OCI-LY7 (cell line): ENCODE measurements at regions not wholly inside any gene's neighbourhood (a gene's known extent, or its start where the extent isn't known, plus 50 kb on each side); places are given as distances from the start of the nearest gene placed in this dataset.

Experiments used
- BruUV-seq: library from RNA; stranded (reverse); fragments of 400-500 nt; replicated peaks from 2 replicates; lab custom pipeline; 2021; lab: Mats Ljungman, UMichigan
- CTCF ChIA-PET: fragments of 300-600 bp; sonication (Branson Sonifier 250); formaldehyde crosslinking; loops from one replicate; lab custom pipeline; 2022; ENCODE audit warnings: antibody characterized with exemption; ENCODE audit not compliant: unreplicated experiment; lab: Charles Lee
- POLR2A ChIA-PET: fragments of 300-600 bp; sonication (Branson Sonifier 250); formaldehyde crosslinking; loops from one replicate; lab custom pipeline; 2022; ENCODE audit warnings: antibody characterized with exemption; lab: Charles Lee
- DNase-seq: peaks from one replicate; pipeline ENCODE4 v3.0.0-alpha.2; 2015; ENCODE audit warnings: low spot score
- H2AFZ ChIP-seq: fragments of 200-600 bp; sonication (generic), shearing (Covaris generic); 2 replicates; pipeline ENCODE4 v1.6.1; 2014; ENCODE audit warnings: mild to moderate bottlenecking, antibody characterized with exemption, low read length, moderate library complexity
- H3K27ac ChIP-seq: fragments of 200-600 bp; sonication (generic); 2 replicates; pipeline ENCODE4 v1.5.1; 2014; ENCODE audit warnings: mixed run types, low read depth, mild to moderate bottlenecking, moderate library complexity, low read length, inconsistent platforms; ENCODE audit not compliant: poor library complexity, severe bottlenecking
- H3K36me3 ChIP-seq: fragments of 200-600 bp; sonication (generic); 2 replicates; pipeline ENCODE4 v1.6.1; 2014; ENCODE audit warnings: mild to moderate bottlenecking, antibody characterized with exemption, low read length, moderate library complexity, mixed read lengths; ENCODE audit not compliant: insufficient read depth
- H3K4me1 ChIP-seq: fragments of 200-600 bp; sonication (generic); 2 replicates; pipeline ENCODE4 v1.5.1; 2014; ENCODE audit warnings: mild to moderate bottlenecking, low read length; ENCODE audit not compliant: insufficient read depth, poor library complexity, severe bottlenecking
- H3K4me2 ChIP-seq: fragments of 200-600 bp; sonication (generic); 2 replicates; pipeline ENCODE4 v1.6.1; 2014; ENCODE audit warnings: mild to moderate bottlenecking, low read length
- H3K4me3 ChIP-seq: fragments of 200-600 bp; sonication (generic); 2 replicates; pipeline ENCODE4 v1.5.1; 2014; ENCODE audit warnings: mild to moderate bottlenecking, low read depth, low read length; ENCODE audit not compliant: poor library complexity, severe bottlenecking
- H3K79me2 ChIP-seq: fragments of 200-600 bp; sonication (generic); 2 replicates; pipeline ENCODE4 v1.6.1; 2016; ENCODE audit warnings: low read depth, mild to moderate bottlenecking, low read length, moderate library complexity, mixed read lengths; ENCODE audit not compliant: insufficient read depth
- H3K9me2 ChIP-seq: fragments of 200-600 bp; sonication (generic); 2 replicates; pipeline ENCODE4 v1.6.1; 2016; ENCODE audit warnings: mild to moderate bottlenecking, low read length, mixed read lengths; ENCODE audit not compliant: insufficient read depth
- H3K9me3 ChIP-seq: fragments of 200-600 bp; sonication (generic); 2 replicates; pipeline ENCODE4 v1.6.1; 2014; ENCODE audit warnings: mild to moderate bottlenecking, mixed run types, low read length, mixed read lengths
- H4K20me1 ChIP-seq: fragments of 200-600 bp; sonication (generic); 2 replicates; pipeline ENCODE4 v1.6.1; 2014; ENCODE audit warnings: mild to moderate bottlenecking, antibody characterized with exemption, low read length, moderate library complexity, mixed read lengths; ENCODE audit not compliant: insufficient read depth
- CTCF ChIP-seq: fragments of 200-600 bp; sonication (generic); conservative IDR thresholded peaks from 2 replicates; pipeline ENCODE4 v1.5.1; 2014; ENCODE audit warnings: mild to moderate bottlenecking, antibody characterized with exemption, low read length, moderate library complexity, mixed read lengths
- EZH2phosphoT487 ChIP-seq: fragments of 200-600 bp; sonication (generic); IDR thresholded peaks from 2 replicates; pipeline ENCODE4 v1.6.1; 2018; ENCODE audit warnings: low read depth, borderline replicate concordance, mild to moderate bottlenecking, mixed run types, antibody characterized with exemption, low read length, moderate library complexity, mixed read lengths
- intact Hi-C: fragments of 100-400 bp; cut with micrococcal nuclease; formaldehyde crosslinking; loops from one replicate; pipeline ENCODE4 v1.10.0; 2022; ENCODE audit not compliant: unreplicated experiment

DNA sequence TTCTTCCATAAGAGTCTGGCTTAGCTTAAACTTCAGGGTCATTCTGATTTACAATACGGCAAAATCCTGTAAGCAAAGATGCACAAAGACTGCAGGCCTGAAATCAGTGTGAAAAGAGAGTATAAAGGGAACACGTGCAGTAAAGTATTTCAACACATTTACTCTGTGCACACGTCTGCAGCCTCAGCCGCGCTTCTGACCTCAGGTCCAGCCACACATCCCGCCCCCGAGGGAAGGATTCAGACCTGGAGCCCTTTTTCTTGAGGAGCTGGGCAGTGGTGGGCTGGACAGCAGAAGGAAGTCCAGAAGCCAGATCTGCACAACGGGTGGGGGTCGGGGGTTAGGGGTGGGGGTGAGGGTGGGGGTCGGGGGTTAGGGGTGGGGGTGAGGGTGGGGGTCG lies 58.9 kb upstream of the FAM20C start:
- Histone ChIP-seq H3K4me1 (no peaks in the 10 kb centered on the region), H3K4me3 (no peak overlapping the region), H2AFZ (no peak overlapping the region), H3K9me3 (no peaks in the 10 kb centered on the region), H3K9me2 (no peaks in the 10 kb centered on the region), H3K4me2 (no peak overlapping the region), H3K36me3 (no peaks in the 10 kb centered on the region), H3K27ac (no peak overlapping the region), H4K20me1 (no peaks in the 10 kb centered on the region), H3K79me2 (no peaks in the 10 kb centered on the region)
- ChIA-PET POLR2A (no interaction called here), CTCF (no interaction called here)
- no peak for TF ChIP-seq CTCF
- TF ChIP-seq EZH2phosphoT487: no peak
- no TSS peak for BruUV-seq
- intact Hi-C loops: no loop called here
- no peak for DNase-seq

GRCh38 chr7:134029-134428 lies 58.3 kb upstream of the FAM20C start:
- H4K20me1 ChIP-seq: no peaks in the 10 kb centered on the region
- DNase-seq: no peak
- BruUV-seq: no TSS peak
- POLR2A ChIA-PET: no interaction called here
- H3K4me1 ChIP-seq: no peaks in the 10 kb centered on the region
- H3K79me2 ChIP-seq: no peaks in the 10 kb centered on the region
- CTCF ChIA-PET: no interaction called here
- no peak overlapping the region for H3K27ac ChIP-seq
- no peaks in the 10 kb centered on the region for H3K9me3 ChIP-seq
- intact Hi-C loops: no loop called here
- TF ChIP-seq EZH2phosphoT487: no peak
- no peak for TF ChIP-seq CTCF
- H3K4me2 ChIP-seq: no peak overlapping the region
- H3K36me3 ChIP-seq: no peaks in the 10 kb centered on the region
- no peaks in the 10 kb centered on the region for H3K9me2 ChIP-seq
- no peak overlapping the region for H3K4me3 ChIP-seq
- no peak overlapping the region for H2AFZ ChIP-seq

- TF ChIP-seq CTCF (no peak), EZH2phosphoT487 (no peak)
- intact Hi-C loops: no loop called here
- H4K20me1 ChIP-seq: no peaks in the 10 kb centered on the region
- H3K4me1 ChIP-seq: no peaks in the 10 kb centered on the region
- no peak for DNase-seq
- H3K36me3 ChIP-seq: no peaks in the 10 kb centered on the region
- POLR2A ChIA-PET: interaction anchor here (0.6 kb wide), 1 partner anchor 417 kb away, joined by 4 read pairs; no protein-coding TSS in a partner anchor
- no peak overlapping the region for H2AFZ ChIP-seq
- CTCF ChIA-PET: no interaction called here
- H3K4me3 ChIP-seq: no peak overlapping the region
- no peak overlapping the region for H3K27ac ChIP-seq
- H3K79me2 ChIP-seq: no peaks in the 10 kb centered on the region
- BruUV-seq: no TSS peak
- H3K9me3 ChIP-seq: no peaks in the 10 kb centered on the region
- H3K9me2 ChIP-seq: no peaks in the 10 kb centered on the region
- no peak overlapping the region for H3K4me2 ChIP-seq
These were observed 57.7 kb upstream of the FAM20C start for GRCh38 chr7:134561-135256.
